Endothelial cell of umbilical vein (primary cell): ENCODE measurements at regions not wholly inside any gene's neighbourhood (a gene's known extent, or its start where the extent isn't known, plus 50 kb on each side); places are given as distances from the start of the nearest gene placed in this dataset.

Experiments
- BruUV-seq: library from RNA; stranded (reverse); fragments of 400-500 nt; replicated peaks from 2 replicates; lab custom pipeline; 2021; lab: Mats Ljungman, UMichigan
- CTCF ChIA-PET: fragments of 300-600, 350-600 bp; sonication (Branson Sonifier 250); formaldehyde crosslinking; loops from one replicate; lab custom pipeline; 2021; ENCODE audit warnings: antibody characterized with exemption, inconsistent platforms; lab: Charles Lee
- POLR2A ChIA-PET: fragments of 300-600, 350-600 bp; sonication (Branson Sonifier 250); formaldehyde crosslinking; loops from one replicate; lab custom pipeline; 2021; ENCODE audit warnings: antibody characterized with exemption, inconsistent platforms; lab: Charles Lee
- DNase-seq: peaks from one replicate; pipeline ENCODE4 v3.0.0-alpha.2; 2011; ENCODE audit warnings: low read depth, low spot score
- FAIRE-seq: peaks from 2 replicates; lab custom pipeline; 2011; peaks lifted over from hg19 to GRCh38; lab: Jason Lieb, UNC
- H2AFZ ChIP-seq: 2 replicates; pipeline ENCODE4 v1.6.0; 2012; ENCODE audit warnings: low read depth, low read length, control low read depth, inconsistent platforms
- H3K27ac ChIP-seq: 2 replicates; pipeline ENCODE4 v1.5.1; 2011; ENCODE audit warnings: low read depth, mild to moderate bottlenecking, control low read depth, low read length, moderate library complexity; ENCODE audit not compliant: insufficient read depth
- H3K27me3 ChIP-seq, 2 experiments: 2 replicates each; pipeline versions ENCODE4 v1.6.0 to v1.6.1; 2011; ENCODE audit warnings: low read length in 2 of 2, mixed read lengths in 1 of 2; ENCODE audit not compliant: control insufficient read depth in 2 of 2, insufficient read depth in 2 of 2
- H3K36me3 ChIP-seq, 2 experiments: 2 replicates in 1 of 2; 3 replicates in 1 of 2; pipeline ENCODE4 v1.5.1; 2011; ENCODE audit warnings: low read length in 2 of 2, mild to moderate bottlenecking in 1 of 2, moderate library complexity in 1 of 2; ENCODE audit not compliant: control insufficient read depth in 2 of 2, insufficient read depth in 2 of 2; ENCODE audit errors: extremely low read depth in 1 of 2
- H3K4me1 ChIP-seq: 3 replicates; pipeline ENCODE4 v1.5.1; 2011; ENCODE audit warnings: mild to moderate bottlenecking, low read length; ENCODE audit not compliant: control insufficient read depth, insufficient read depth; ENCODE audit errors: extremely low read depth
- H3K4me2 ChIP-seq: 2 replicates; pipeline ENCODE4 v1.6.1; 2011; ENCODE audit warnings: low read length, control low read depth, mixed read lengths; ENCODE audit not compliant: insufficient read depth
- H3K4me3 ChIP-seq, 3 experiments: fragments of 200-600 bp in 1 of 3; sonication (generic), shearing (Covaris generic) in 1 of 3; replicated peaks in 1 of 3; 2 replicates each; pipeline ENCODE4 v1.5.1; 2011 to 2016; ENCODE audit warnings: control low read depth in 3 of 3, low read length in 3 of 3, mild to moderate bottlenecking in 2 of 3, inconsistent platforms in 1 of 3, low read depth in 1 of 3, moderate library complexity in 1 of 3; ENCODE audit not compliant: insufficient read depth in 1 of 3
- H3K79me2 ChIP-seq: 2 replicates; pipeline ENCODE4 v1.6.0; 2012; ENCODE audit warnings: low read length, inconsistent platforms; ENCODE audit not compliant: control insufficient read depth, insufficient read depth
- H3K9ac ChIP-seq: replicated peaks from 2 replicates; pipeline ENCODE3; 2011; ENCODE audit warnings: low read length, control low read depth; ENCODE audit not compliant: insufficient read depth; ENCODE audit errors: extremely low read depth
- H3K9me1 ChIP-seq: replicated peaks from 3 replicates; pipeline ENCODE4 v1.6.0; 2011; ENCODE audit warnings: mild to moderate bottlenecking, low read length; ENCODE audit not compliant: control insufficient read depth, insufficient read depth; ENCODE audit errors: extremely low read depth
- H3K9me3 ChIP-seq: replicated peaks from 2 replicates; pipeline ENCODE4 v1.5.1; 2012; ENCODE audit warnings: low read length, inconsistent platforms; ENCODE audit not compliant: control insufficient read depth, insufficient read depth
- H4K20me1 ChIP-seq: replicated peaks from 2 replicates; pipeline ENCODE3; 2011; ENCODE audit warnings: mild to moderate bottlenecking, low read length; ENCODE audit not compliant: control insufficient read depth, insufficient read depth; ENCODE audit errors: extremely low read depth
- CTCF ChIP-seq, 2 donors: IDR thresholded peaks; 1 replicate in 1 of 2; 2 replicates in 1 of 2; pipeline ENCODE4 v1.5.1; 2011; ENCODE audit warnings: low read length in 2 of 2, mild to moderate bottlenecking in 2 of 2, moderate library complexity in 2 of 2, control low read depth in 1 of 2, inconsistent platforms in 1 of 2, low read depth in 1 of 2; ENCODE audit not compliant: insufficient read depth in 1 of 2; ENCODE audit errors: extremely low read depth in 1 of 2
- EZH2 ChIP-seq: IDR thresholded peaks from 2 replicates; pipeline ENCODE4 v1.6.1; 2012; ENCODE audit warnings: borderline replicate concordance, low read depth, mild to moderate bottlenecking, moderate library complexity, low read length, inconsistent platforms; ENCODE audit not compliant: severe bottlenecking
- GATA2 ChIP-seq: IDR thresholded peaks from 2 replicates; pipeline ENCODE4 v1.7.0; 2011; ENCODE audit warnings: low read depth, mild to moderate bottlenecking, moderate library complexity, mixed read lengths, low read length; ENCODE audit not compliant: insufficient read length, insufficient read depth
- JUN ChIP-seq: IDR thresholded peaks from 2 replicates; pipeline ENCODE4 v1.6.1; 2011; ENCODE audit warnings: borderline replicate concordance, low read depth; ENCODE audit not compliant: insufficient read length, insufficient read depth
- MAX ChIP-seq: IDR thresholded peaks from 2 replicates; pipeline ENCODE4 v1.6.1; 2011; ENCODE audit not compliant: insufficient read depth, insufficient read length
- POLR2A ChIP-seq: IDR thresholded peaks from 2 replicates; pipeline ENCODE4 v1.6.1; 2012; ENCODE audit warnings: low read depth, mild to moderate bottlenecking, control low read depth, low read length
- dilution Hi-C: fragments of 300-500 bp; cut with MboI; formaldehyde crosslinking; loops from one replicate; pipeline ENCODE4 v1.15.0; 2019; ENCODE audit warnings: low sequenced_read_pairs; ENCODE audit not compliant: extremely low pct_ligation_motif_present
- intact Hi-C: fragments of 100-400 bp; cut with micrococcal nuclease; formaldehyde crosslinking; loops from one replicate; pipeline ENCODE4 v1.10.0; 2022

GRCh38 chr7:91692800-91693199 is 187.7 kb downstream of the MTERF1 start:
- dilution Hi-C loops, result no loop called here
- FAIRE-seq, result no peak

More at GRCh38 chr7:91692800-91693199, 187.7 kb downstream of the MTERF1 start:
- no peaks in the 10 kb centered on the region for H4K20me1 ChIP-seq
- no peaks in the 10 kb centered on the region for H3K4me1 ChIP-seq
- peak; percentile 39 for DNase-seq
- no peak overlapping the region for H3K9ac ChIP-seq
- POLR2A ChIA-PET, result no interaction called here
- no peaks in the 10 kb centered on the region for H3K36me3 ChIP-seq
- intact Hi-C loops, result loop anchor here (10.0 kb wide), 1 partner anchor 62 kb away; no protein-coding TSS in a partner anchor
- CTCF ChIA-PET, result interaction anchor here (1.4 kb wide), 1 partner anchor 26 kb away, joined by 3 read pairs; no protein-coding TSS in a partner anchor
- no peak for TF ChIP-seq JUN
- TF ChIP-seq CTCF (IDR thresholded peaks at IDR 0.05; ENCODE audit: extremely low read depth in 1 of 2, insufficient read depth in 1 of 2, low read depth in 1 of 2, low read length in 2 of 2), result no peak
- no peak for TF ChIP-seq MAX
- no peak for TF ChIP-seq EZH2
- TF ChIP-seq POLR2A, result no peak
- no peak for TF ChIP-seq GATA2
- no peaks in the 10 kb centered on the region for H3K9me3 ChIP-seq
- H2AFZ ChIP-seq, result no peak overlapping the region
- H3K4me3 ChIP-seq, result no peak overlapping the region
- no peaks in the 10 kb centered on the region for H3K79me2 ChIP-seq
- no peak overlapping the region for H3K4me2 ChIP-seq
- BruUV-seq, result no TSS peak
- H3K27me3 ChIP-seq, result no peaks in the 10 kb centered on the region
- no peaks in the 10 kb centered on the region for H3K9me1 ChIP-seq
- no peak overlapping the region for H3K27ac ChIP-seq
